Colonic mucosa (tissue), 4 donors: ENCODE measurements at regions not wholly inside any gene's neighbourhood (a gene's known extent, or its start where the extent isn't known, plus 50 kb on each side); places are given as distances from the start of the nearest gene placed in this dataset.

Source experiments
- DNase-seq: peaks from one replicate; pipeline ENCODE4 v3.0.0-alpha.2; 2020
- H3K27ac ChIP-seq: fragments of 200-600 bp; one replicate; pipeline ENCODE4 v1.8.0; 2021
- H3K27me3 ChIP-seq: fragments of 200-600 bp; one replicate; pipeline ENCODE4 v1.8.0; 2021
- H3K36me3 ChIP-seq: fragments of 200-600 bp; one replicate; pipeline ENCODE4 v1.8.0; 2021
- H3K4me1 ChIP-seq: fragments of 200-600 bp; one replicate; pipeline ENCODE4 v1.8.0; 2021; ENCODE audit warnings: mild to moderate bottlenecking
- H3K4me3 ChIP-seq: fragments of 200-600 bp; one replicate; pipeline ENCODE4 v1.8.0; 2021
- H3K9ac ChIP-seq, 2 donors: one replicate each; pipeline ENCODE4 v1.7.0; 2013; ENCODE audit warnings: control low read depth in 2 of 2, low read depth in 2 of 2, low read length in 2 of 2
- H3K9me3 ChIP-seq: fragments of 200-600 bp; one replicate; pipeline ENCODE4 v1.8.0; 2021
- intact Hi-C: fragments of 100-400 bp; cut with DNase I; formaldehyde crosslinking; loops from one replicate; pipeline ENCODE4 v1.14.1; 2022
- TF ChIP-seq, protein P1 (sequence below): fragments of 200-600 bp; IDR thresholded peaks from one replicate; pipeline ENCODE4 v1.8.0; 2022; ENCODE audit warnings: antibody characterized with exemption, mild to moderate bottlenecking
- donor health status: healthy.
- donor health status: DM: no; HTN: no; CAD: no.
- donor health status: DM: no; HTN: no; CAD: no.

DNA sequence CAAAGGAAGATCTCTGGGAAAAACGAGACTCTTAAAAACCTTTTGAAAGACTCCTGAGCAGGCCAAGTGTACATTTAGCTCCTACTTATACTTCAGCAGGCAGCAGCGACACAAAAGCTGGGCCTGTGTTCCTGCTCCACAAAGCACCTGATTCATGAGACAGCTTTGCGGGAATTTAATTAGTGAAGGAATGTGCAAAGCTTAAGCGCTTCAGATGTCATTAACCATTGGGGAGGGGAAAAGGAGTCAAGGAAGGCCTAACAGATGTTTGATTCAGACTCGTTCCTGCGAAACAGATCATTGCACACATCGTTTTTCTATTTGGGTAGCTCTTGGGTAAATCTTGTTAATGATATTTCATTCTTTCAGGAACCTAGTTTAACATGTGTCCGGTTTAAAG lies 125.9 kb downstream of the MAIP1 start:
- TF ChIP-seq, protein P1, sequence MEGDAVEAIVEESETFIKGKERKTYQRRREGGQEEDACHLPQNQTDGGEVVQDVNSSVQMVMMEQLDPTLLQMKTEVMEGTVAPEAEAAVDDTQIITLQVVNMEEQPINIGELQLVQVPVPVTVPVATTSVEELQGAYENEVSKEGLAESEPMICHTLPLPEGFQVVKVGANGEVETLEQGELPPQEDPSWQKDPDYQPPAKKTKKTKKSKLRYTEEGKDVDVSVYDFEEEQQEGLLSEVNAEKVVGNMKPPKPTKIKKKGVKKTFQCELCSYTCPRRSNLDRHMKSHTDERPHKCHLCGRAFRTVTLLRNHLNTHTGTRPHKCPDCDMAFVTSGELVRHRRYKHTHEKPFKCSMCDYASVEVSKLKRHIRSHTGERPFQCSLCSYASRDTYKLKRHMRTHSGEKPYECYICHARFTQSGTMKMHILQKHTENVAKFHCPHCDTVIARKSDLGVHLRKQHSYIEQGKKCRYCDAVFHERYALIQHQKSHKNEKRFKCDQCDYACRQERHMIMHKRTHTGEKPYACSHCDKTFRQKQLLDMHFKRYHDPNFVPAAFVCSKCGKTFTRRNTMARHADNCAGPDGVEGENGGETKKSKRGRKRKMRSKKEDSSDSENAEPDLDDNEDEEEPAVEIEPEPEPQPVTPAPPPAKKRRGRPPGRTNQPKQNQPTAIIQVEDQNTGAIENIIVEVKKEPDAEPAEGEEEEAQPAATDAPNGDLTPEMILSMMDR = no peak
- no peak overlapping the region for H3K4me3 ChIP-seq
- intact Hi-C loops = no loop called here

DNA sequence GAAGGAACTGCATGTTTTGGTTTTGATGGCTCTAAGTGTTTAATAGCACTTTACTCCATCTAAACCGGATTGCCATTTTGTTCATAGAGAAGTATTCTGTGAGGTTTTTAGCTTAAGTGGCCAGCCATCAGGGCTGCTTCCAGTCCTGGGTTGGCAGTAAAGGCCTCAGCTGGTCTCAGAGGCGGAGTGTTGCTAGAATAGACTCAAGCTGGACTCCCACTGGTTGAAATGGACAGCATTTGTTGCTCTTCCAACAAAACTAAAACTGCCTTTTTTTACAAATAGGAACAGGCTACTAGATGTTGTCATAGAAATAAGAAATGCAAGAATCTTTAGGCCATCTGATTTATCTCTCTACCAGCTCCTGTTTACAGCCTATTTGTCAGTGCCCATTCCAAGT lies 126.4 kb downstream of the MAIP1 start:
- no peak for DNase-seq
- no peak overlapping the region for H3K4me3 ChIP-seq
- H3K9me3 ChIP-seq = no peaks in the 10 kb centered on the region
- no peaks in the 10 kb centered on the region for H3K36me3 ChIP-seq
- no peaks in the 10 kb centered on the region for H3K27me3 ChIP-seq
- TF ChIP-seq, protein P1 = no peak
- intact Hi-C loops = no loop called here
- no peaks in the 10 kb centered on the region for H3K4me1 ChIP-seq
- H3K9ac ChIP-seq = no peak overlapping the region
- no peak overlapping the region for H3K27ac ChIP-seq

More for the DNA sequence above, 125.9 kb downstream of the MAIP1 start:
- H3K27ac ChIP-seq = no peak overlapping the region
- DNase-seq = no peak
- H3K27me3 ChIP-seq = no peaks in the 10 kb centered on the region
- H3K4me1 ChIP-seq = no peaks in the 10 kb centered on the region
- no peak overlapping the region for H3K9ac ChIP-seq
- H3K36me3 ChIP-seq = no peaks in the 10 kb centered on the region
- no peaks in the 10 kb centered on the region for H3K9me3 ChIP-seq

DNA sequence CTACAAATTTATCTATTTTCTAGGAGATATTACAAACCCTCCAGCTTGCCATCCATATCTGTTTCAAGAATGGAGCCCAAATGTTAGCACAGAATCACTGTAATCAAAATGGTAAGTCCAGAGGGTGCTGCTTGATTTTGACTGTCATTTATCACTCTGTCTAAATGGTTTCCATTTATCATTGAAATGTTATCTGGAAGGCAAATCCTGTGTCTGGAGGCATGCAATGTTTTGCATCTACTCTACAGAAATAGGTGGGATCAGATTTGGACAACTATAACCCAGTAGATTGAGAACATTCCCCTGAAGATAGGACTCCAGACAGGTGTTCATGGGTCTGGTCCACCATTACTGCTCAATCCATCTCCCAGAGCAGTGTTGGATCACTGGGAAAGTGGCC lies 128.7 kb downstream of the MAIP1 start:
- no peaks in the 10 kb centered on the region for H3K36me3 ChIP-seq
- H3K27ac ChIP-seq = no peak overlapping the region
- TF ChIP-seq, protein P1 = no peak
- no peak overlapping the region for H3K9ac ChIP-seq
- no peaks in the 10 kb centered on the region for H3K9me3 ChIP-seq
- DNase-seq = no peak
- intact Hi-C loops = no loop called here
- no peak overlapping the region for H3K4me3 ChIP-seq
- H3K27me3 ChIP-seq = no peaks in the 10 kb centered on the region
- no peaks in the 10 kb centered on the region for H3K4me1 ChIP-seq

DNA sequence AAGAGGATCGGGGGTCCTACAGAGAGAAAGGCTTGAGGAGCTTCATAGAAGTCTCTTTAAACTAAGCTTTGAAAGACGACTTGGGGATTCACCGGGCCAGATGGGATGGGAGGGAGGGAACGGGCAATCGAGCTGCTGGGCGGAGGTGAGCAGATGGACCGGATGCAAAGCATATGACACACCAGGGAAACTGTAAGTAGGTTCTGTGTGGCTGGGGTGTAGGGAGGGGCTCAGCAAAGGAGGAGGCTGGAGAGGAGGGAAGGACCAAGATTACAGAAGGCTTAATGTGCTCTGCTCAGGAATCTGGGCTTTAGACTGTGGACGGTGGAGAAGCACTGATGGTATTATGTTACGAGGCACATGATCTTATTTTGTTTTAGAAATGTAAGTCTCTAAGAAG lies 131.5 kb downstream of the MAIP1 start:
- no peak overlapping the region for H3K9ac ChIP-seq
- TF ChIP-seq, protein P1 = no peak

DNA sequence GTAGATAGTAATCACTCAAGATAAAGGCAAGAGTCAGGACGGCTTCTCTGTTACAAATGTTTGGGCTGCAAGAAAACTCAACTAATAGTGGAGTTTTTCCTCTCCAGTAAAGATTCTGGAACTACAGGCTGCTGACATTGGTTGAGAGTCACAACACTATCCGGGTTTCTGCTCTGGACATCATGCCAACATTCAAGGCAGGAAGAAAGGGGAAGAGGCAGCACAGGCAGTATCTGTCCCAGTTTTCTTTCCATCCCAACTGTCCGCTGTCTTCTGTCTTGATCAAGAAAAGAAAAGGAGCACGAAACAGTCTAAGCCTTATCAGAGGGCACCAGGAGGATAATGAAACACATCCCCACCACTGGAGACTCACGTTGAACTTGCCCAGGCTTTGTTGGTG lies 132.1 kb downstream of the MAIP1 start:
- H3K4me1 ChIP-seq = no peaks in the 10 kb centered on the region
- no peaks in the 10 kb centered on the region for H3K36me3 ChIP-seq
- H3K27ac ChIP-seq = no peak overlapping the region

More for the DNA sequence above, 131.5 kb downstream of the MAIP1 start:
- DNase-seq = no peak
- Histone ChIP-seq H3K4me3 (no peak overlapping the region), H3K27me3 (no peaks in the 10 kb centered on the region), H3K36me3 (no peaks in the 10 kb centered on the region), H3K9me3 (no peaks in the 10 kb centered on the region), H3K27ac (no peak overlapping the region), H3K4me1 (no peaks in the 10 kb centered on the region)
- intact Hi-C loops = no loop called here

More for the DNA sequence above, 132.1 kb downstream of the MAIP1 start:
- no peaks in the 10 kb centered on the region for H3K9me3 ChIP-seq
- intact Hi-C loops = no loop called here
- H3K9ac ChIP-seq = no peak overlapping the region
- DNase-seq = no peak
- TF ChIP-seq, protein P1 = no peak
- H3K4me3 ChIP-seq = no peak overlapping the region
- no peaks in the 10 kb centered on the region for H3K27me3 ChIP-seq
